ENCODE measurements at regions not wholly inside any gene's neighbourhood (a gene's known extent, or its start where the extent isn't known, plus 50 kb on each side); places are given as distances from the start of the nearest gene placed in this dataset.

GRCh38 chr20:16968099-16968498 lies 219.9 kb downstream of the OTOR start:
- ATAC-seq: no peak
- no peaks in the 10 kb centered on the region for H3K9me3 ChIP-seq (replicated peaks; ENCODE audit: control insufficient read depth, insufficient read depth, low read length)

More at GRCh38 chr20:16968099-16968498, 219.9 kb downstream of the OTOR start:
- H3K27ac ChIP-seq (ENCODE audit: control insufficient read depth, insufficient read depth): no peak overlapping the region
- no peaks in the 10 kb centered on the region for H3K79me2 ChIP-seq (ENCODE audit: control insufficient read depth, insufficient read depth, low read length)
- H3K36me3 ChIP-seq (ENCODE audit: control insufficient read depth in 2 of 2, insufficient read depth in 2 of 2, low read length in 1 of 2): no peaks in the 10 kb centered on the region
- ChIA-PET RAD21 (ENCODE audit: unreplicated experiment) (no interaction called here), POLR2A (no interaction called here), SMC1A (ENCODE audit: uncharacterized antibody, unreplicated experiment) (no interaction called here), CTCF (no interaction called here)
- TF ChIP-seq CREM (IDR thresholded peaks at IDR 0.05; ENCODE audit: low read depth): no peak
- TF ChIP-seq FOS (IDR thresholded peaks at IDR 0.05; ENCODE audit: borderline replicate concordance, extremely low read depth, insufficient read length): no peak
- no peak for TF ChIP-seq NR2F1 (conservative IDR thresholded peaks at IDR 0.05)
- no peak for TF ChIP-seq FOXK2 (IDR thresholded peaks at IDR 0.05)
- no peak for TF ChIP-seq MYC (IDR thresholded peaks at IDR 0.05; ENCODE audit: insufficient read depth, insufficient read length, insufficient replicate concordance, low read length, severe bottlenecking)
- TF ChIP-seq HDAC6 (IDR thresholded peaks at IDR 0.05; ENCODE audit: unreplicated experiment): no peak
- TF ChIP-seq, protein P1, sequence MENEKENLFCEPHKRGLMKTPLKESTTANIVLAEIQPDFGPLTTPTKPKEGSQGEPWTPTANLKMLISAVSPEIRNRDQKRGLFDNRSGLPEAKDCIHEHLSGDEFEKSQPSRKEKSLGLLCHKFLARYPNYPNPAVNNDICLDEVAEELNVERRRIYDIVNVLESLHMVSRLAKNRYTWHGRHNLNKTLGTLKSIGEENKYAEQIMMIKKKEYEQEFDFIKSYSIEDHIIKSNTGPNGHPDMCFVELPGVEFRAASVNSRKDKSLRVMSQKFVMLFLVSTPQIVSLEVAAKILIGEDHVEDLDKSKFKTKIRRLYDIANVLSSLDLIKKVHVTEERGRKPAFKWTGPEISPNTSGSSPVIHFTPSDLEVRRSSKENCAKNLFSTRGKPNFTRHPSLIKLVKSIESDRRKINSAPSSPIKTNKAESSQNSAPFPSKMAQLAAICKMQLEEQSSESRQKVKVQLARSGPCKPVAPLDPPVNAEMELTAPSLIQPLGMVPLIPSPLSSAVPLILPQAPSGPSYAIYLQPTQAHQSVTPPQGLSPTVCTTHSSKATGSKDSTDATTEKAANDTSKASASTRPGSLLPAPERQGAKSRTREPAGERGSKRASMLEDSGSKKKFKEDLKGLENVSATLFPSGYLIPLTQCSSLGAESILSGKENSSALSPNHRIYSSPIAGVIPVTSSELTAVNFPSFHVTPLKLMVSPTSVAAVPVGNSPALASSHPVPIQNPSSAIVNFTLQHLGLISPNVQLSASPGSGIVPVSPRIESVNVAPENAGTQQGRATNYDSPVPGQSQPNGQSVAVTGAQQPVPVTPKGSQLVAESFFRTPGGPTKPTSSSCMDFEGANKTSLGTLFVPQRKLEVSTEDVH (IDR thresholded peaks at IDR 0.05; ENCODE audit: low read depth, partially characterized antibody): no peak
- TF ChIP-seq BCLAF1 (IDR thresholded peaks at IDR 0.05): no peak
- no peak for TF ChIP-seq SREBF1 (IDR thresholded peaks at IDR 0.05; ENCODE audit: low read length)
- TF ChIP-seq BMI1 (IDR thresholded peaks at IDR 0.05; ENCODE audit: borderline replicate concordance): no peak
- no peak for TF ChIP-seq MEF2B (IDR thresholded peaks at IDR 0.05; ENCODE audit: partially characterized antibody, poor library complexity, severe bottlenecking)
- TF ChIP-seq, protein P2, sequence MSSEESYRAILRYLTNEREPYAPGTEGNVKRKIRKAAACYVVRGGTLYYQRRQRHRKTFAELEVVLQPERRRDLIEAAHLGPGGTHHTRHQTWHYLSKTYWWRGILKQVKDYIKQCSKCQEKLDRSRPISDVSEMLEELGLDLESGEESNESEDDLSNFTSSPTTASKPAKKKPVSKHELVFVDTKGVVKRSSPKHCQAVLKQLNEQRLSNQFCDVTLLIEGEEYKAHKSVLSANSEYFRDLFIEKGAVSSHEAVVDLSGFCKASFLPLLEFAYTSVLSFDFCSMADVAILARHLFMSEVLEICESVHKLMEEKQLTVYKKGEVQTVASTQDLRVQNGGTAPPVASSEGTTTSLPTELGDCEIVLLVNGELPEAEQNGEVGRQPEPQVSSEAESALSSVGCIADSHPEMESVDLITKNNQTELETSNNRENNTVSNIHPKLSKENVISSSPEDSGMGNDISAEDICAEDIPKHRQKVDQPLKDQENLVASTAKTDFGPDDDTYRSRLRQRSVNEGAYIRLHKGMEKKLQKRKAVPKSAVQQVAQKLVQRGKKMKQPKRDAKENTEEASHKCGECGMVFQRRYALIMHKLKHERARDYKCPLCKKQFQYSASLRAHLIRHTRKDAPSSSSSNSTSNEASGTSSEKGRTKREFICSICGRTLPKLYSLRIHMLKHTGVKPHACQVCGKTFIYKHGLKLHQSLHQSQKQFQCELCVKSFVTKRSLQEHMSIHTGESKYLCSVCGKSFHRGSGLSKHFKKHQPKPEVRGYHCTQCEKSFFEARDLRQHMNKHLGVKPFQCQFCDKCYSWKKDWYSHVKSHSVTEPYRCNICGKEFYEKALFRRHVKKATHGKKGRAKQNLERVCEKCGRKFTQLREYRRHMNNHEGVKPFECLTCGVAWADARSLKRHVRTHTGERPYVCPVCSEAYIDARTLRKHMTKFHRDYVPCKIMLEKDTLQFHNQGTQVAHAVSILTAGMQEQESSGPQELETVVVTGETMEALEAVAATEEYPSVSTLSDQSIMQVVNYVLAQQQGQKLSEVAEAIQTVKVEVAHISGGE (CRISPR knock-in tag; IDR thresholded peaks at IDR 0.05): no peak
- TF ChIP-seq CHD4 (IDR thresholded peaks at IDR 0.05): no peak
- TF ChIP-seq ZNF207 (IDR thresholded peaks at IDR 0.05; ENCODE audit: borderline replicate concordance): no peak
- TF ChIP-seq PAX5 (IDR thresholded peaks at IDR 0.05; ENCODE audit: borderline replicate concordance, low read depth, low read length): no peak
- TF ChIP-seq NFYB (IDR thresholded peaks at IDR 0.05; ENCODE audit: insufficient read depth, low read depth, low read length): no peak
- no peak overlapping the region for H3K4me2 ChIP-seq (ENCODE audit: control insufficient read depth, insufficient read depth)
- H3K9ac ChIP-seq (ENCODE audit: control insufficient read depth, insufficient read depth, low read length): no peak overlapping the region
- in situ Hi-C loops (cut with MboI) (no loop called here), intact Hi-C loops (cut with micrococcal nuclease; ENCODE audit: unreplicated experiment) (no loop called here)
- 13% methylated on average over 3 of the region's 3 CpGs for WGBS (ENCODE audit: insufficient coverage, insufficient replicate concordance, low lambda C conversion rate, missing lambda C conversion rate)
- H4K20me1 ChIP-seq (ENCODE audit: control insufficient read depth, insufficient read depth): no peaks in the 10 kb centered on the region
- H3K4me1 ChIP-seq (ENCODE audit: control insufficient read depth, insufficient read depth, low read length): no peaks in the 10 kb centered on the region
- no peak for FAIRE-seq
- H3K27me3 ChIP-seq (replicated peaks in 1 of 2; ENCODE audit: control insufficient read depth in 2 of 2, insufficient read depth in 2 of 2, low read length in 1 of 2): no peaks in the 10 kb centered on the region
- H2AFZ ChIP-seq (ENCODE audit: control insufficient read depth, low read depth, low read length): no peak overlapping the region
- no peak overlapping the region for H3K4me3 ChIP-seq
- DNase-seq (ENCODE audit: low read depth, low spot score): no peak
- BruUV-seq (replicated peaks): no TSS peak
